Body of pancreas (tissue), 4 donors: ENCODE measurements at regions not wholly inside any gene's neighbourhood (a gene's known extent, or its start where the extent isn't known, plus 50 kb on each side); places are given as distances from the start of the nearest gene placed in this dataset.

ENCODE experiments used
- ATAC-seq: fragments of 150-250 bp; one replicate; pipeline ENCODE4 v1.9.1; 2016
- DNase-seq, 4 donors: peaks; one replicate each; pipeline ENCODE4 v3.0.0-alpha.2; 2019
- H3K27ac ChIP-seq, 4 donors: fragments of 200-600 bp; sonication (generic); 1 replicate in 3 of 4; 2 replicates in 1 of 4; pipeline versions ENCODE4 v1.5.1 to v1.6.1; 2016 to 2019; ENCODE audit warnings: mild to moderate bottlenecking in 1 of 4, mixed read lengths in 1 of 4, moderate library complexity in 1 of 4
- H3K27me3 ChIP-seq, 2 donors: fragments of 200-600 bp; sonication (generic); one replicate each; pipeline ENCODE4 v1.6.0; 2016; ENCODE audit warnings: mild to moderate bottlenecking in 1 of 2
- H3K36me3 ChIP-seq, 2 donors: fragments of 200-600 bp; sonication (generic); replicated peaks in 1 of 2; 2 replicates each; pipeline ENCODE4 v1.5.1; 2016; ENCODE audit warnings: low read depth in 2 of 2; ENCODE audit not compliant: insufficient read depth in 1 of 2
- H3K4me1 ChIP-seq: fragments of 200-600 bp; sonication (generic); one replicate; pipeline ENCODE4 v1.6.0; 2016
- H3K4me3 ChIP-seq, 2 donors: fragments of 200-600 bp; sonication (generic); 1 replicate in 1 of 2; 2 replicates in 1 of 2; pipeline ENCODE4 v1.5.1; 2016 to 2019
- H3K9me3 ChIP-seq, 3 donors: fragments of 200-600 bp; sonication (generic); 1 replicate in 2 of 3; 2 replicates in 1 of 3; pipeline ENCODE4 v1.5.1; 2016
- CTCF ChIP-seq, 7 experiments: fragments of 450-650 bp in 4 of 7; fragments of 200-600 bp in 3 of 7; sonication (generic) in 3 of 7; IDR thresholded peaks; one replicate each; pipeline ENCODE4 v1.5.1; 2016 to 2019; ENCODE audit warnings: antibody characterized with exemption in 7 of 7
- POLR2A ChIP-seq, 3 donors: fragments of 450-650 bp; IDR thresholded peaks; one replicate each; pipeline ENCODE4 v1.6.1; 2016; ENCODE audit warnings: antibody characterized with exemption in 3 of 3, mild to moderate bottlenecking in 2 of 3
- WGBS, 2 donors: methylation state at CpG; one replicate each; pipeline ENCODE4 v1.1.5; 2017; 5-methylcytosine and 5-hydroxymethylcytosine counted together
- intact Hi-C: fragments of 100-400 bp; cut with DNase I; formaldehyde crosslinking; loops from one replicate; pipeline ENCODE4 v1.15.1; 2023

- no peak for ATAC-seq
- no peaks in the 10 kb centered on the region for H3K9me3 ChIP-seq
- 75 to 84% methylated on average over 2 to 3 of the region's 3 CpGs for WGBS, 2 donors
- H3K4me1 ChIP-seq, result no peaks in the 10 kb centered on the region
- no peak for TF ChIP-seq CTCF (IDR thresholded peaks at IDR 0.05)
- no peak for TF ChIP-seq POLR2A (IDR thresholded peaks at IDR 0.05)
- no peak overlapping the region for H3K4me3 ChIP-seq
- no peak for DNase-seq
- intact Hi-C loops, result no loop called here
- H3K27ac ChIP-seq, result no peak overlapping the region
- H3K27me3 ChIP-seq, result no peaks in the 10 kb centered on the region
- H3K36me3 ChIP-seq, result no peaks in the 10 kb centered on the region
Measured at GRCh38 chr7:68792351-68792750, 805.9 kb upstream of the AUTS2 start.

GRCh38 chr7:68793513-68793912, 804.8 kb upstream of the AUTS2 start:
- DNase-seq, result no peak
- Histone ChIP-seq H3K36me3 (no peaks in the 10 kb centered on the region), H3K9me3 (no peaks in the 10 kb centered on the region), H3K4me3 (no peak overlapping the region), H3K27ac (no peak overlapping the region), H3K4me1 (no peaks in the 10 kb centered on the region), H3K27me3 (no peaks in the 10 kb centered on the region)
- ATAC-seq, result no peak
- WGBS, 2 donors, result 84 to 86% methylated on average over 1 of the region's 1 CpG
- intact Hi-C loops, result no loop called here
- TF ChIP-seq CTCF (IDR thresholded peaks at IDR 0.05), result no peak
- no peak for TF ChIP-seq POLR2A (IDR thresholded peaks at IDR 0.05)

GRCh38 chr7:68800316-68800715, 798.0 kb upstream of the AUTS2 start:
- WGBS, 2 donors, result 32 to 72% methylated on average over 3 to 4 of the region's 4 CpGs

GRCh38 chr7:68805159-68805558, 793.1 kb upstream of the AUTS2 start:
- Histone ChIP-seq H3K27ac (no peak overlapping the region), H3K36me3 (no peaks in the 10 kb centered on the region), H3K4me3 (no peak overlapping the region), H3K27me3 (no peaks in the 10 kb centered on the region), H3K9me3 (no peaks in the 10 kb centered on the region), H3K4me1 (no peaks in the 10 kb centered on the region)
- ATAC-seq, result no peak
- TF ChIP-seq POLR2A (IDR thresholded peaks at IDR 0.05), result no peak
- TF ChIP-seq CTCF (IDR thresholded peaks at IDR 0.05), result no peak
- intact Hi-C loops, result no loop called here
- DNase-seq, result no peak
- WGBS, 2 donors, result 90 to 95% methylated on average over 5 of the region's 5 CpGs

More at GRCh38 chr7:68800316-68800715, 798.0 kb upstream of the AUTS2 start:
- no peaks in the 10 kb centered on the region for H3K27me3 ChIP-seq
- intact Hi-C loops, result no loop called here
- no peaks in the 10 kb centered on the region for H3K9me3 ChIP-seq
- DNase-seq, result no peak
- H3K27ac ChIP-seq, result no peak overlapping the region
- H3K4me3 ChIP-seq, result no peak overlapping the region
- TF ChIP-seq CTCF (IDR thresholded peaks at IDR 0.05) (no peak), POLR2A (IDR thresholded peaks at IDR 0.05) (no peak)
- H3K36me3 ChIP-seq, result no peaks in the 10 kb centered on the region
- no peaks in the 10 kb centered on the region for H3K4me1 ChIP-seq
- ATAC-seq, result no peak

- intact Hi-C loops, result no loop called here
- Histone ChIP-seq H3K4me1 (no peaks in the 10 kb centered on the region), H3K27ac (no peak overlapping the region), H3K36me3 (no peaks in the 10 kb centered on the region), H3K27me3 (no peaks in the 10 kb centered on the region), H3K9me3 (no peaks in the 10 kb centered on the region), H3K4me3 (no peak overlapping the region)
- no peak for DNase-seq
- no peak for ATAC-seq
- WGBS, 2 donors, result 79 to 85% methylated on average over 2 of the region's 2 CpGs
- TF ChIP-seq POLR2A (IDR thresholded peaks at IDR 0.05) (no peak), CTCF (IDR thresholded peaks at IDR 0.05) (no peak)
Measured at GRCh38 chr7:68807666-68808065, 790.6 kb upstream of the AUTS2 start.
